Astrocyte (in vitro differentiated cells and primary cell): ENCODE measurements at regions not wholly inside any gene's neighbourhood (a gene's known extent, or its start where the extent isn't known, plus 50 kb on each side); places are given as distances from the start of the nearest gene placed in this dataset.

Experiments
- EZH2 ChIP-seq: IDR thresholded peaks from 2 replicates; pipeline ENCODE4 v1.6.1; 2012; ENCODE audit warnings: mild to moderate bottlenecking, low read length, inconsistent platforms; ENCODE audit not compliant: insufficient read depth
- TF ChIP-seq, protein P1 (sequence below): IDR thresholded peaks from 2 replicates; pipeline ENCODE4 v1.5.1; 2011; ENCODE audit warnings: low read depth, mild to moderate bottlenecking, inconsistent platforms, low read length, moderate library complexity; ENCODE audit not compliant: insufficient read depth

DNA sequence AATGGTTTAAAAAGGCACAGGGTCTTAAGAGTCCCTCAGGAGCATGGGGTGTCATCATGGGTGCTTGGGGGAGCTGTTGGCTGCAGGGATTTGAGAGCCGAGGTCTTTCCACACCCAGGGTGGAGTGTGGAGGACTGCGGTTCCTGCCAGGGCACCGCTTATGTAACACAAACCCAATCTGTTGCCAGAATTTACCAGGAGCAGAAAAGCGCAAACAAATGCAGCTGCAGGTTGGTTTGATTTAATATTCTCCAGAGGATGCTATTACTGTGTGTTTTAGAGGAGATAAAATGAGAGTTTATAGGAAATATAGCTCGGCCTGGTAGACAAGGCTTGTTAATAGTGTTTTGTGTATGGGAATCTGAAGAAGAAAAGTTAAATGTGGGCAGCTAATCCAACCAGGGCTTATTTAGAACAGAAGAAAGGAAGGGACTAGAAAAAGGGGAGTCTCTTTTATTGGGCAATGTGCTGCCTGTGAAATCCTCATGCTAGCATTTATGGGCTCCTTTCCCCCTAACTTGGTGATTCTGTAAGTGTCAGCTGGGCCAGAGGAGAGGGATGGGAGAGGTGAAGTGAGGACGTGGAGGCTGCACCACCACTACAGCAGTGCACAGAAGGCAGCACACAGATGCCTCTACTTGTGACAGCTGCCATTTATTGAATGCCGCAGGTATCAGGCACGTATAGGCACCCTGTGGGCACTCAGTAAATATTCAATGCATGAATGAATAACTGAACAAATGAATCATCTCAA is 174.7 kb downstream of the KATNIP start:
- TF ChIP-seq, protein P1, sequence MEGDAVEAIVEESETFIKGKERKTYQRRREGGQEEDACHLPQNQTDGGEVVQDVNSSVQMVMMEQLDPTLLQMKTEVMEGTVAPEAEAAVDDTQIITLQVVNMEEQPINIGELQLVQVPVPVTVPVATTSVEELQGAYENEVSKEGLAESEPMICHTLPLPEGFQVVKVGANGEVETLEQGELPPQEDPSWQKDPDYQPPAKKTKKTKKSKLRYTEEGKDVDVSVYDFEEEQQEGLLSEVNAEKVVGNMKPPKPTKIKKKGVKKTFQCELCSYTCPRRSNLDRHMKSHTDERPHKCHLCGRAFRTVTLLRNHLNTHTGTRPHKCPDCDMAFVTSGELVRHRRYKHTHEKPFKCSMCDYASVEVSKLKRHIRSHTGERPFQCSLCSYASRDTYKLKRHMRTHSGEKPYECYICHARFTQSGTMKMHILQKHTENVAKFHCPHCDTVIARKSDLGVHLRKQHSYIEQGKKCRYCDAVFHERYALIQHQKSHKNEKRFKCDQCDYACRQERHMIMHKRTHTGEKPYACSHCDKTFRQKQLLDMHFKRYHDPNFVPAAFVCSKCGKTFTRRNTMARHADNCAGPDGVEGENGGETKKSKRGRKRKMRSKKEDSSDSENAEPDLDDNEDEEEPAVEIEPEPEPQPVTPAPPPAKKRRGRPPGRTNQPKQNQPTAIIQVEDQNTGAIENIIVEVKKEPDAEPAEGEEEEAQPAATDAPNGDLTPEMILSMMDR = no peak
- TF ChIP-seq EZH2 = no peak
